CD14-positive monocyte (primary cell): ENCODE measurements at regions not wholly inside any gene's neighbourhood (a gene's known extent, or its start where the extent isn't known, plus 50 kb on each side); places are given as distances from the start of the nearest gene placed in this dataset.

ENCODE experiments used
- DNase-seq, 3 donors: peaks; one replicate each; pipeline ENCODE4 v3.0.0-alpha.2; 2011 to 2022
- H2AFZ ChIP-seq: 2 replicates; pipeline ENCODE4 v1.6.0; 2012; ENCODE audit warnings: mild to moderate bottlenecking, low read depth, low read length, inconsistent platforms; ENCODE audit not compliant: insufficient read depth, poor library complexity, severe bottlenecking
- H3K27ac ChIP-seq, 2 donors: 1 replicate in 1 of 2; 2 replicates in 1 of 2; pipeline ENCODE4 v1.5.1; 2012 to 2013; ENCODE audit warnings: low read length in 2 of 2, control low read depth in 1 of 2, inconsistent platforms in 1 of 2, low read depth in 1 of 2, mild to moderate bottlenecking in 1 of 2
- H3K27me3 ChIP-seq, 2 donors: one replicate each; pipeline versions ENCODE4 v1.6.0 to v1.6.1; 2011 to 2013; ENCODE audit warnings: low read length in 2 of 2; ENCODE audit not compliant: control insufficient read depth in 2 of 2, insufficient read depth in 2 of 2
- H3K36me3 ChIP-seq, 2 donors: replicated peaks in 1 of 2; 1 replicate in 1 of 2; 2 replicates in 1 of 2; pipeline versions ENCODE4 v1.5.1 to v1.6.1; 2012 to 2013; ENCODE audit warnings: low read length in 2 of 2, control low read depth in 1 of 2, inconsistent platforms in 1 of 2, mild to moderate bottlenecking in 1 of 2; ENCODE audit not compliant: insufficient read depth in 2 of 2, control insufficient read depth in 1 of 2
- H3K4me1 ChIP-seq, 2 donors: 1 replicate in 1 of 2; 2 replicates in 1 of 2; pipeline versions ENCODE4 v1.5.1 to v1.6.1; 2012 to 2013; ENCODE audit warnings: low read length in 2 of 2, control low read depth in 1 of 2, inconsistent platforms in 1 of 2, mild to moderate bottlenecking in 1 of 2, moderate library complexity in 1 of 2; ENCODE audit not compliant: insufficient read depth in 2 of 2, control insufficient read depth in 1 of 2
- H3K4me2 ChIP-seq: replicated peaks from 2 replicates; pipeline ENCODE3; 2012; ENCODE audit warnings: low read length, moderate library complexity, mild to moderate bottlenecking; ENCODE audit not compliant: poor library complexity, severe bottlenecking; ENCODE audit errors: extremely low read depth
- H3K4me3 ChIP-seq, 3 experiments: fragments of 200-600 bp in 1 of 3; sonication (generic) in 1 of 3; replicated peaks in 1 of 3; 1 replicate in 2 of 3; 2 replicates in 1 of 3; pipeline ENCODE4 v1.5.1; 2011 to 2013; ENCODE audit warnings: low read length in 3 of 3, mild to moderate bottlenecking in 3 of 3, control low read depth in 2 of 3, low read depth in 2 of 3, inconsistent platforms in 1 of 3, moderate library complexity in 1 of 3
- H3K79me2 ChIP-seq: 2 replicates; pipeline ENCODE4 v1.6.0; 2012; ENCODE audit warnings: mild to moderate bottlenecking, control low read depth, inconsistent platforms, low read length, moderate library complexity; ENCODE audit not compliant: insufficient read depth
- H3K9ac ChIP-seq: 2 replicates; pipeline ENCODE4 v1.6.0; 2017; ENCODE audit warnings: low read length, mild to moderate bottlenecking; ENCODE audit not compliant: insufficient read depth, poor library complexity, severe bottlenecking
- H3K9me3 ChIP-seq, 2 donors: replicated peaks in 1 of 2; 1 replicate in 1 of 2; 2 replicates in 1 of 2; pipeline versions ENCODE4 v1.5.1 to v1.6.1; 2012 to 2013; ENCODE audit warnings: low read length in 2 of 2, control low read depth in 1 of 2; ENCODE audit not compliant: control insufficient read depth in 1 of 2, insufficient read depth in 1 of 2
- H4K20me1 ChIP-seq: 2 replicates; pipeline ENCODE4 v1.6.0; 2012; ENCODE audit warnings: mild to moderate bottlenecking, low read length, control low read depth, moderate library complexity; ENCODE audit not compliant: insufficient read depth
- H3K27ac Mint-ChIP-seq, 7 donors: one replicate each; pipeline ENCODE4 v1.8.0; 2020; ENCODE audit warnings: mild to moderate bottlenecking in 7 of 7, mixed read lengths in 7 of 7, moderate library complexity in 6 of 7, inconsistent platforms in 2 of 7
- H3K27me3 Mint-ChIP-seq, 3 donors: one replicate each; pipeline ENCODE4 v1.8.0; 2021 to 2022; ENCODE audit warnings: low read depth in 3 of 3, mild to moderate bottlenecking in 3 of 3, mixed read lengths in 3 of 3, moderate library complexity in 3 of 3, inconsistent platforms in 1 of 3
- H3K36me3 Mint-ChIP-seq, 2 donors: one replicate each; pipeline ENCODE4 v1.8.0; 2020; ENCODE audit warnings: mixed read lengths in 2 of 2, inconsistent platforms in 1 of 2, mild to moderate bottlenecking in 1 of 2
- H3K4me1 Mint-ChIP-seq: one replicate; pipeline ENCODE4 v1.8.0; 2020; ENCODE audit warnings: mild to moderate bottlenecking, mixed read lengths
- H3K4me3 Mint-ChIP-seq, 2 donors: one replicate each; pipeline ENCODE4 v1.8.0; 2020; ENCODE audit warnings: mild to moderate bottlenecking in 2 of 2, mixed read lengths in 2 of 2, moderate library complexity in 1 of 2
- H3K9me3 Mint-ChIP-seq, 7 donors: one replicate each; pipeline ENCODE4 v1.8.0; 2020 to 2022; ENCODE audit warnings: mixed read lengths in 7 of 7, mild to moderate bottlenecking in 6 of 7, moderate library complexity in 6 of 7, inconsistent platforms in 2 of 7
- WGBS: methylation state at CpG from one replicate; pipeline ENCODE4 v1.1.5; 2013; ENCODE audit warnings: missing lambda C conversion rate; ENCODE audit not compliant: insufficient coverage; 5-methylcytosine and 5-hydroxymethylcytosine counted together
- intact Hi-C, 2 donors: fragments of 100-400 bp; cut with micrococcal nuclease; formaldehyde crosslinking; loops; one replicate each; pipeline versions ENCODE4 v1.15.0 to v1.15.1; 2023
- TF ChIP-seq, protein P1 (sequence below): fragments of 200-600 bp; IDR thresholded peaks from one replicate; pipeline ENCODE4 v1.8.0; 2022; ENCODE audit warnings: antibody characterized with exemption, mild to moderate bottlenecking

DNA sequence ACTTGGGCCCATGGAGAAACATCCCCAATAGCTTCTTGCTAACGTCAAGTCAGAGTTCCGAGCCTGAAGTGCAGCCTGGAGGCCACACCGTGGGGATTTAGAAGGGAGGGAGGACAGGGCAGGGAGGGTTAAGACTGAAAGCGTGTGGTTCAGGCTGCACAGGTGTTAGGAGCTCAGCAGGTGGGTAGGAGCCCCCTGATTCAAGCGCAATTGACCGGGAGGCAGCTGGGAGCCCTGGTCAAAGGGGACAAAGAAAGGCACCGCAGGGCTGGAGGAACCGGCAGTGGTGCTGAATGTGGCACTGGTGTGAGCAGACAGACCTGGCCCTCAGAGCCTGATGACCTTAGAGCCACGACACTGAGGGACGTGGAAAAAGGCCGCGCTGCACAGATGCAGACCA lies 149.6 kb downstream of the TMEM18 start:
- H3K4me1 ChIP-seq, result no peaks in the 10 kb centered on the region
- H3K36me3 Mint-ChIP-seq, result no peaks in the 10 kb centered on the region
- TF ChIP-seq, protein P1, sequence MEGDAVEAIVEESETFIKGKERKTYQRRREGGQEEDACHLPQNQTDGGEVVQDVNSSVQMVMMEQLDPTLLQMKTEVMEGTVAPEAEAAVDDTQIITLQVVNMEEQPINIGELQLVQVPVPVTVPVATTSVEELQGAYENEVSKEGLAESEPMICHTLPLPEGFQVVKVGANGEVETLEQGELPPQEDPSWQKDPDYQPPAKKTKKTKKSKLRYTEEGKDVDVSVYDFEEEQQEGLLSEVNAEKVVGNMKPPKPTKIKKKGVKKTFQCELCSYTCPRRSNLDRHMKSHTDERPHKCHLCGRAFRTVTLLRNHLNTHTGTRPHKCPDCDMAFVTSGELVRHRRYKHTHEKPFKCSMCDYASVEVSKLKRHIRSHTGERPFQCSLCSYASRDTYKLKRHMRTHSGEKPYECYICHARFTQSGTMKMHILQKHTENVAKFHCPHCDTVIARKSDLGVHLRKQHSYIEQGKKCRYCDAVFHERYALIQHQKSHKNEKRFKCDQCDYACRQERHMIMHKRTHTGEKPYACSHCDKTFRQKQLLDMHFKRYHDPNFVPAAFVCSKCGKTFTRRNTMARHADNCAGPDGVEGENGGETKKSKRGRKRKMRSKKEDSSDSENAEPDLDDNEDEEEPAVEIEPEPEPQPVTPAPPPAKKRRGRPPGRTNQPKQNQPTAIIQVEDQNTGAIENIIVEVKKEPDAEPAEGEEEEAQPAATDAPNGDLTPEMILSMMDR, result no peak
- H3K27me3 Mint-ChIP-seq, result peaks cover 0 to 4% (median 2%) of the 10 kb centered on the region in 3 donors
- H3K4me1 Mint-ChIP-seq, result no peaks in the 10 kb centered on the region
- 96% methylated on average over 7 of the region's 12 CpGs for WGBS
- H3K9ac ChIP-seq, result no peak overlapping the region
- H3K4me2 ChIP-seq, result no peak overlapping the region
- H3K4me3 ChIP-seq, result no peak overlapping the region
- no peak overlapping the region for H3K27ac Mint-ChIP-seq
- no peaks in the 10 kb centered on the region for H3K79me2 ChIP-seq
- H2AFZ ChIP-seq, result no peak overlapping the region
- H3K4me3 Mint-ChIP-seq, result no peak overlapping the region
- no peaks in the 10 kb centered on the region for H3K36me3 ChIP-seq
- no peak overlapping the region for H3K27ac ChIP-seq
- H4K20me1 ChIP-seq, result no peaks in the 10 kb centered on the region
- no peaks in the 10 kb centered on the region for H3K9me3 ChIP-seq
- no peaks in the 10 kb centered on the region for H3K27me3 ChIP-seq
- DNase-seq, result no peak
- H3K9me3 Mint-ChIP-seq, result peaks cover under 1 to 9% (median 3%) of the 10 kb centered on the region in 7 donors
- intact Hi-C loops, result no loop called here

DNA sequence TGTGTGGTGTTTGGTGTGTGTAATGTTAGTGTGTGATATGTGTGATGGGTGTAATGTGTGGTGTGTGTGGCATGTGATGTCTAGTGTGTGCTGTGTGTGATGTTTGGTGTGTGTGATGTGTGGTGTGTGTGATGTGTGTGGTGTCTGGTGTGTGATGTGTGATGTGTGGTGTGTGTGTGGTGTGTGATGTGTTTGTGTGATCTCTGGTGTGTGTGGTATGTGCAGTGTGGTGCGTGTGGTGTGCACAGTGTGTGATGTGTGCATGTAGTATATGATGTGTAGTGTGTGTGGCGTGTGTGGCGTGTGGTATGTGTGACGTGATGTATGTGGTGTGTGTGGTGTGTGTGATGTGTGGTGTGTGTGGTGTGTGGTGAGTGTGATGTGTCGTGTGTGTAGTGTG lies 150.3 kb downstream of the TMEM18 start:
- Mint-ChIP-seq H3K9me3 (peaks cover 4 to 13% (median 6%) of the 10 kb centered on the region in 7 donors), H3K27ac (no peak overlapping the region), H3K36me3 (no peaks in the 10 kb centered on the region), H3K4me3 (no peak overlapping the region), H3K4me1 (no peaks in the 10 kb centered on the region), H3K27me3 (peaks cover 0 to 4% (median 2%) of the 10 kb centered on the region in 3 donors)
- TF ChIP-seq, protein P1, result no peak
- Histone ChIP-seq H3K9me3 (peaks cover 0 to 6% of the 10 kb centered on the region in 2 donors), H4K20me1 (no peaks in the 10 kb centered on the region), H3K36me3 (no peaks in the 10 kb centered on the region), H3K9ac (no peak overlapping the region), H3K4me1 (no peaks in the 10 kb centered on the region), H2AFZ (no peak overlapping the region), H3K79me2 (no peaks in the 10 kb centered on the region), H3K4me2 (no peak overlapping the region), H3K27ac (no peak overlapping the region), H3K27me3 (no peaks in the 10 kb centered on the region), H3K4me3 (no peak overlapping the region)
- intact Hi-C loops, result no loop called here
- DNase-seq, result no peak
- 92% methylated on average over 5 of the region's 5 CpGs for WGBS
